NCI-H2081 (cell line): ENCODE measurements at regions not wholly inside any gene's neighbourhood (a gene's known extent, or its start where the extent isn't known, plus 50 kb on each side); places are given as distances from the start of the nearest gene placed in this dataset.
"Not testable (repeated sequence)": the region's sequence is repeated elsewhere in the genome, so short reads cannot be mapped to it uniquely, and the experiment has no call there.

Experiments used
- DNase-seq, 2 experiments: peaks; one replicate each; lab custom pipeline; 2025; lab: John Stamatoyannopoulos, UW

DNA sequence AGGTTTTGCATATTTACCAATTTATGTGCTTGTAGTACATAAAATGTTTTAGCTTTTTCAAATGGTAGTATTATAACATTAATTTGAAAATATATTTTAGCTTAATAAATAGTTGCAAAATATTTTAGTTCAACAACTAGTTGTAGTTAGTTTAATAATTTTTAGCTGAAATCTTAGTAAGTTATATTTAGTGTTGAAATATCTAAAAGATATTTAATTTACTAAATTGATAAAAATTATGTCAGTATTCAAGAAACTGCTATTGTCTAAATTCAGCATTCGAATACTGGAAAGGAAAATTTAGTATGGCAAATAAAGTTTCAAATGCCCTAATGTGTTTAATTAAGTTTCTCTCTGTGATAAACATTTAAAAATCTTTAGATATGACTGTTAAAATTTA lies 754.5 kb upstream of the MIR17HG start:
- DNase-seq, result no peak

DNA sequence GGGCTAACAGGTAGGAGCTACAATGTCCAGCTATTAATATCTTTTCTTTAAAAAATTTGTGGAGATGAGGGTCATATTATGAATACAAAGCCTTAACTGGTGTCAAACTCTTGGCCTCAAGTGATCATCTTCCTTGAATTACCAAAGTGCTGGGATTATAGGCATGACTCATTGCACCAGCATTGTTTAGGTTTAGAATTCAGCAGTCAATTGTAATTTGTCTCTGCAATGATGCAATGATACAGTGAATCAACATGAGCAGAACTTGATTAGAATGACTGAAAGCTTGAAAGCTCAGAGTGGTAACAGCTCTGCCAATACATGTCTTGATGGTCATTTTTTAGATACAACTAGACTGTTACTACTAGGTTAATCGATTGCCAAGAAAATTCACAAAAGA lies 752.8 kb upstream of the MIR17HG start:
- no peak for DNase-seq

DNA sequence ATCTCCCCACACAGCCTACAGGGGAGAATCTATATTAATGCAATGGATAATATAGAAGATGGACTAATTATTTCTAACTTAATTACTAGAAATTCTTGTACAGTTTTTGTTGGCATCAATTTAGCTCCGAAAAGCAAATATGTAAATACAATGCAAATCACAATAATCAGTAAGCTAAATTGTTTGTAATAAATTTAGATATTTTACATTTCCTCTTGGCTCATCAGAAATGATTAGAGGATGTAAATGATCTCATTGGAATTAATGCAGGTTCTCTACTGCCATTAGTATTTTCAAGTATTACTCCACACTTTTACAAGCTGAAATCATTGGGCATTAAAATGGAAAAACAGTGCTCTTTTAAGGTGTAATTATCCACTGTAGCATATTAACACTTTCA lies 741.8 kb upstream of the MIR17HG start:
- DNase-seq, result no peak

DNA sequence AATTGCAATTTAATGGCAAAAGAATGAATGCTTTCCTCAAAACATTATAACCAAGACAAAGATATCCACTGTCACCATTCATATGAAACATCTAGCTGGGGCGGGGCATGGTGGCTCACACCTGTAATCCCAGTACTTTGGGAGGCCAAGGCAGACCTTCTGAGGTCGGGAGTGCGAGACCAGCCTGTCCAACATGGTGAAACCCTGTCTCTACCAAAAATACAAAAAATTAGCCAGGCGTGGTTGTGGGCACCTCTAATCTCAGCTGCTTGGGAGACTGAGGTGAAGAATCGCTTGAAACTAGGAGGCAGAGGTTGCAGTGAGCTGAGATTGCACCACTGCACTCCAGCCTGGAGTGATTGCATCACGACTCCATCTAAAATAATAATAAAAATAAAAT lies 740.6 kb upstream of the MIR17HG start:
- not testable (repeated sequence) for DNase-seq

DNA sequence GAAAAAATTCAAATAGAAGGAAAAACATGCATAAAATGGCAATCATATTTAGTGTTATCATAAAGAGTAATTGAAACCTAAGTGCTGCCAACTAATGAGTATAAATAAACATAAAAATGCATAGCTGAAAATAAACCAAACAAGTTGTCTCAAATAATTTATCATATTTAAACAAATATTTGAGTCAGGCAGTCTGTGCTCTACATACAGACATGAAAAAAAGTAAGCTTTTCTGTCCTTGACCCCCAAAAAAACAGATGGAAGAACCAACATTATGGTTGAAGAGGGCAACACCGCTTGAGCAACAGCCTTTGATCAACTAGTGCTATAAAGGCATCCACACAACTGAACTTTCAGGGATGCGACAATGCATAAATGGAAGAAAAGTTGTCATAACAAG lies 735.1 kb upstream of the MIR17HG start:
- no peak for DNase-seq

DNA sequence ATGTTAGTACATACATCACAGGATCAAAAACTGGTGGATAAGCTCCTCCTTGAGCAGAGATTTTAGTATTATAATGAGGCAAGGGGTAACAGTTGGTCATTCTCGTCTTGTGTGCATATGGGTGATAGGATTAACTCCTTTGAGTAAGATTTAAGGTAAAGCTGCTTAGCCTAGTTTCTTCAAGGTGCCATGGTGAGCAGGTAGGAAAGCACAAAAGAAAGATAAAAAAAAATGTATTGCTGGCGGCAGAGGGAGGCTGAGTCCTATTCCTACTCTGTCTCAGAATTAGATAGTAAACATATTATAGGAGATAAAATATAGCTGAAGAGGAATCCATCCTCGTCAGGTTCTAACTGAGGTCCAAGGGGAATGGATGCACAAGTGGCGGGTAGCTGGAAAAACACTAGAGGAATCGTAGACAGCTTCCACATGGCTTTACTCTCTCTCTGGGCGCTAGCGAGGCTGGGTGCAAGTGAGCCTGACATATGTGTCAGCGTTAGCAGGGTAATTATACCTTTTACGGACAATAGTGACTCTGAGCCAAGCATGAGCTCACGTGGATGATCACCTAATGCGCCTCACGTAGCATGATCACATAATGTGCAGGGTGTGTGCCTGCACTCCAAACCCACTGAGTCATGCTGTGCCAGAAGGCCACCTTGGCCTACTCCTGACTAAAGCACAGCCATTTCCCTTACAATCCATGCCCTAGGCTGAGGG lies 734.3 kb upstream of the MIR17HG start:
- DNase-seq, result no peak

DNA sequence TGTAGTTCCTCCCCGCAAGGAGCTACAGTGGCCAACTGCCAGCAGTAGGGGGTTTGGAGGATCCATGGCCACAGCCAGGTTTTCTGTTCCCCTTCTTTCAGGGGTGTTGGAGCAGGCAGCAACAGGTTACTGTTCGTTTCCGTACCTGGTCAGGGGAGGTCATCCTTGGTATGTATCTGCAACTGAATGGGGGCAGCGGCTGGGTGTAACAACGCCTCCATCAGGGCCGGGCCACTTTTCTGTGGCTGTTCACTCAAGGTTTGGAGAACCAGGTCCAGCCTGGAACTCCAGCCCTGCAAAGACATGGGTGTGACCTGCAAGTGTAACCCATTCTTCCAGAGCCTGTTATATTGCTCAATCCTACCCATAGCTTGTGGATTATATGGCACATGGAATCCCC lies 732.3 kb upstream of the MIR17HG start:
- DNase-seq, result no peak

DNA sequence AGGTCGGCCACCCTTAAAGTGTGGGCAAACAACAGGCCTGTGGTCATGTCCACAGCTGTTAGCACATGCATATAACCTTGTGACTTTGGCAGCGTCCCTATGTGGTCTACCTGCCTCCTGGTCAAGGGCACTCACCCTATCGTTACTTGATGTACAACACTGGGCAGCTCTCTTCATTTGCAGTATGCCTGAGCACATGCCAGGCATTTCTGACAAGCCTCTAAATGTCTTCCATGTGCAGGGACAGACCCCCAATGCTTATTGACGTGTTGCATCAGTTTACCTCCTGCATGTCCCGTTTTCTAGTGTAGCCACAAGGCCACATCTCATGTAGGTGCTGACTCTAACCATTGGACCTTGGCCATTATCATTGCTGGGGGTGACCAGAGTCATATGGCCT lies 731.7 kb upstream of the MIR17HG start:
- DNase-seq, result no peak

DNA sequence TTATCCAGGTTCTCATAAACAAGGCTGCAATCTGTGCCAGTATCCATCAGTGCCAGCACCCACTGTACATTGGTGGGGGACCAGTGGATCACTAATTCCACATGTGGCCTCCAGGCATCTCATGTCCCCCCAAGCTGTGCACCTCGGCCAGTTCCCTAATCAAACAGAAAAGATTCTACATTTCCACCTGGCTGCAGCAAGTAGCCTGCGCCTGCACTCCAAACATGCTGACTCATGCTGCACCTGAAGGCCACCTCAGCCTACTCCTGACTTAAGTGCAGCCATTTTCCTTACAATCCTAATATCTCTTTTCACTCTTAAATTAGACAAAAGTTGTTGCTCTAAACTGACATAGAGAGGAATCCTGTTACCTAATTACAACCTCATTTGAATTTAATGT lies 729.4 kb upstream of the MIR17HG start:
- DNase-seq, result no peak

DNA sequence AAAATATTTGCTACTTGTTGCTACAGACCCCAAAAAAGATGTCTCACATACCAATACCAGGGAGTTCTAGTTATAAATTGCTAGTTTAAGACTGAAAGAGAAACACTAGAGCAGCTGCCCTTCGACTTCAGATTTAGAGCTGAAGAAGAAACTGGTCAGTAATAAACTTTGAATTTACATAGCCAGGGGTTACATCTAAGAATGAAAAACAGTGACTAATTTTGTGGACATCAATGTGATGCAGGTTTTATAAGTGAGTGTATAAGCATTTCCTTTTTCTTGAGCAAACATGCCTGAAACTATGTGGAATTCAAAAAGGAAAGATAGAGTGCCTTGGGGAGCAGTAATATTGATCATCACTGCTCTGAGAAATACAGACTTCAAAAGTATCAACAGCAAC lies 724.9 kb upstream of the MIR17HG start:
- no peak for DNase-seq

DNA sequence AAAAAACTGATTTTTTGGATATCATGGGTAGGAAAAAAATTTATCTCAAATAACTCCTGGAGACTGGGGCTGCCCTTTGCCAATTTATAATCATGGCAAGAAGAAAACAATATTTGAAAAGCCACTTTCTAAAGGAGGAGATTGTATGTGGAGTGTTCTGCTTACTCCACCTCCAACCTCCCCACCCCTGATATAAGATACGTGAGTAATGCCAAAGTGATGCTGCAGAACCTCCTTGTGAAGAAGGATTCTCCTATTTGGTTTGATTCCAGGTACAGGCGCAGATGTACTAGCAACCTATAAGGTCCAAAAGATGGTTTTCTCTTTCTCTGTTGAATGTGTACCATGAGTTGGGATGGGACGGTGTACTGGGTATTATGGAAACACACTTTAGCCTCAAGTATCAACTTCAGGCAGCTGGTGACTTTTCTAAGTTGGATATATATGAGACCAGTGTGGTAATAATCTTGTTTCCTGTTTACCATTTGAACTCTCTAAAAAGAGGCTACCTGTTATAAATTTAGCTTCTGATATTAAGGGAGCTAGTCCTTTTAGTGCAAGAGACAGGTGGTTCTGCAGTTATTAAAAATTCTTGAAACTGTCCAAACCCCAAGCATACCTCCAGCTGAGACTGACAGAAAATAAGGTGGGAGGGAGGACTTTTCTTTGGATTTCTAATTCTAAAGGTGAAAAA lies 724.0 kb upstream of the MIR17HG start:
- DNase-seq, result no peak

DNA sequence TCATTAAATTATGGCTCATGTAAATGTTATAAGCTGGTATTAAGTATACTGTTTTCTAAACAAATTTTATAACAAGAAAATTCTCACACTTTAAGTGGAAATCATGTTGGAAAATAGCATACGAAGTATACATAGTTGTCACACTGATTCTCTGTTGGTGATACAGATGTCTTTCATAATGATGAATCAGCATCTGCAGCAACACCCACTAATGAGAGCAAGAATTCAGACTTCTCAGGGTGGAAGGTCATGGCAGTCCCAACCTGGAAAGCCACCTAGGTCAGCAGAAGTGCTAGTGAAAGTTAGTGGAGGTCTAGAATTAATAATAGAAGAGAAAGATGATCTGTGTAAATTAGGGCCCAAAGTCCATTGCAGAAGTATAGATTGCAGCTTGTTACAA lies 719.7 kb upstream of the MIR17HG start:
- DNase-seq, result no peak

DNA sequence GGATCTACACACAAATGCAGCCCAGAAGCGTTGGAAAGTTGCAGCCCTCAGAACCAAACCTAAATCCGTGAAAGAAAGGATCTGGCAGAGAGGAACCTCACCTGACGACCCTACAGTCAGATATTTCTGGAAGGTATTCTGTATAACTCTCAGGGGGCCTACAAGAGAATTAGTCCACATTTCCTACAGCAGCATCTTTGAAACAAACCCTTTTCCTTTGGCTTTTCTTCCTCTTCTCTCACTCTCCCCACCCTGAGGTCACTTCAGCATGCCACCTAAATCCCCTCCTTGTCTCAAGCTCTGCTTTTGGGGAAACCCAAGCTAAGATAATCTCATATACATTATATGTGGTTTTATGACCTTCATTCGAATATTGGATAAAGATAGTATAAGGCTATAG lies 719.0 kb upstream of the MIR17HG start:
- DNase-seq, result no peak

DNA sequence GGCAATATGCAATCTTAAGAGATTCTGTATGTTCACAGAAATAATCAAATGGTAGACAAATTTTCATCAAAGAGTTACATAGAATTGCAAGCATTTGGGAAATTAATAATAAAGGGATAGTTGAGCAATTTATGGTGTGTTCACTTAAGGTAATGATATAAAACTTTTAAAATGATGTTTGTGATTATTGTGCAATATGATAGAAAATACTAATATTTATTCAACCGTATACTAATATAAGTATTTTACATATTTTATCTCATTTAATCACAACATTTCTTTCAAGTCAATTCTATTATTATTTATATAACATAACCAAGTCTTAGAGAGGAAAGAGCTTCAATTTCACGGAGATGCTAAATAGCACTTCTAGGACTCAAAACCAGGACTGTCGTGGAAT lies 716.8 kb upstream of the MIR17HG start:
- DNase-seq, result no peak

DNA sequence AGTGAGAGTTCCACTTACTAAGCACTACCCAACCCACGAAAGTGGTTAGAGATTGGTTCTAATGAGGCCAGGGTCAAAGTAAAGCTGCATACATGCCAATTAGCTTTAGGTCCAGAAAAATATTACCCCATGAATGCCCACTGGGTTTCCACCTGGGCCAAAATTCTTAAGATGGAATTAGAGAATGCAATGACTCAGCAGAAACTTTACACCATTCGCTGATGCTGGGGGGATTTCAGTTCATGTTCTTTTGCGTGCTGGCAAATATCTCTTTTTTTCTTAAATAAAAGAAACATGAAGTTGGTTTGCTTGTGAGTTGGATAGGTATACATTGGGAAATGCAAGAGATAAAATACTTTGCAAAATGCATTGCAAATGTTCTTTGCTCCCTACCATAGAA lies 715.3 kb upstream of the MIR17HG start:
- DNase-seq, result no peak

DNA sequence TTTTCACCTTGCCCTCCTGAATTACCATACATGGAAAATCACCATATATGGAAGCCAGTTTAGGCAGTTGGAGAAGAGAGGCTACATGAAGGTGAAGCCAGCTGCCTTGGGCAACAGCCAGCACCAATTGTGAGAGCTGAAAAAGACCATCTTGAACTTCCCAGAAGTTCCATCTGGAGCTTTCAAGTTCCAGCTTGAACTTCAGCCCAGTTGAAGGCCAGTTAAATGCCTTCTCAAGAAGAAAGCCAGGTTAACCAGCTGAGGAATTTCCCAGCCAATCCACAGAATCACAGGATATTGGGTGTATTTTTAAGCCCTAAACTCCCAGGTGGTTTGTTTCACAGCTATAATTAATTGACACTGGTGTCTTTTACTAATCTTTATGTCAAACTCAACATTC lies 713.6 kb upstream of the MIR17HG start:
- no peak for DNase-seq

DNA sequence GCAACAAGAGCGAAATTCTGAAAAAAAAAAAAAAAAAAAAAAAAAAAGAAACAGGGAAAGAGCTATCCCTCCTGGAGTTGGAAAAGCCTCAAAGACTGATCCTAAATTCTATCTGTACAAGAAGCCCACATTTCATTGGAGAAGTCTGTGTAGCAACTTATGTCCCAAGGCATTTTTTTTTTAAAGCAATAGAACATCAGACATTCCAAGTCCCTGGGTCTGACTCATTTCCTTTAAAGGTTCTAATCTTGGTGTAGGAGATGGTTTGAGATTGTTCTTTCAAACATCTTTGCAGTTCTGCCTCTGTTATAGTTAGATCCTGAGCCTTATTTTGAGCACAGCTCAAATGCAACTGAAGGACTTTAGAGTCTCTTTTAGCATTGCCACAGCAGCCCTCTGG lies 706.5 kb upstream of the MIR17HG start:
- DNase-seq, result no peak

DNA sequence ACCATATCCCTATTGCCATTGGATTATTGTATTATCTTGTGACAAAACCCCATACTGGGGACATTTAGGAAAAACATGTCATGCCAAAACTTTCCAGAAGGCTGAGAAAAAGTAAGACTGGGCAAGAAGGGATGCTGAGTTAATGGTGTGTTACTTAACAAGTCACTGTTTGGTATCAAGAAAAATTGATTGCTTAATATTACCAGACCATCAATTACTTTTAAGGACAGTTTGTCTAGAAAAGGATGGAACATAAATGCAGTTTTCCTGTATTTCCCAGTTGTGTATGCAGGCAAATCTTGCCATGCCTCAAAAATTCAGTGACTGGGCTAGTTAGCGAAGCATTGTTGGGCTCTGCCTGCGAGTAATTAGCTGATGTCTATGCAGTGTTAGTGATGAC lies 705.6 kb upstream of the MIR17HG start:
- DNase-seq, result no peak

DNA sequence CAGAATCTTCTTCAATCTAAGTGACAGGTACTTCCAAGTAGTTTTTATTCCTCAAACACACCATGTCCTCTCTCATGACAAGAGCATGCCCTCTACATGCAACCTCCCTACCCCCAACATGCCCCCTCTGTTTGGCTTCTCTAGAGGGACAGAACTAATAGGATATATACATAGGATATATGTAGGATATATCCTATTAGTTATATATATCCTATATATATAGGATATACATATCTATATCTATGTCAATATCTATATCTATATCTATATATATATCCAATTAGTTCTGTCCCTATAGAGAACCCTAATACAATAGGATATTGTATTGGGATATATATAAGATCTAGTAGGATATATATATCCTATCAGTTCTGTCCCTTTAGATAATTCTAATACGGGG lies 701.9 kb upstream of the MIR17HG start:
- DNase-seq, result no peak

DNA sequence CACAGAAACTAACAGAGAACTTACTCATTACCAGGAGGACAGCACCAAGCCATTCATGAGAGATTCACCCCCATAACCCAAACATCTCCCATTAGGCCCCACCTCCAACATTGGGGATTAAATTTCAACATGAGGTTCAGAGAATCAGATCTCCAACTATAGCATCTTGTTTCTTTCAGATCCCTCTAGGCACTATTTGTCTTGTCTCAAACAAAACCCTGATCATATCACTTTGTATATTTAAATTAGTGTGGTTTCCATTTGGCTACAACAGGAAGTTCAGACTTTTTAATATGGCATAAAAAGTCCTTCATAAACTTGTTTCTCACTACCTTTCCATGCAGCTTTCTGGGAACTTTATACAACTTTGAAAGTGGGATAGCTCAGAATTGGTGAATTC lies 699.0 kb upstream of the MIR17HG start:
- no peak for DNase-seq

DNA sequence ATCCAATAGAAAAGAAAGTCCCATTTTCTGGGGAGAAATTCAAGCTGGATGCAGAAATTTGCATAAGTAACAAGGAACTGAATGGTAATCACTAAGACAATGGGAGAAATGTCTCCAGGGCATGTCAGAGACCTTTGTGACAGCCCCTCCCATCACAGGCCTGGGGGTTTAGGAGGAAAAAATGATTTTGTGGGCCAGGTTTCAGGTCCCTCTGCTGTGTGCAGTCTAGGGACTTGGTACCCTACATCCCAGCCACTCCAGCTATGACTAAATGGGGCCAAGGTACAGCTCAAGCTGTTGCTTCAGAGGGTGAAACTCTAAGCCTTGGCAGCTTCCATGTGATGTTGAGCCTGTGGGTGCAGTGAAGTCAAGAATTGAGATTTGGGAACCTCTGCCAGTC lies 695.5 kb upstream of the MIR17HG start:
- DNase-seq, result no peak

DNA sequence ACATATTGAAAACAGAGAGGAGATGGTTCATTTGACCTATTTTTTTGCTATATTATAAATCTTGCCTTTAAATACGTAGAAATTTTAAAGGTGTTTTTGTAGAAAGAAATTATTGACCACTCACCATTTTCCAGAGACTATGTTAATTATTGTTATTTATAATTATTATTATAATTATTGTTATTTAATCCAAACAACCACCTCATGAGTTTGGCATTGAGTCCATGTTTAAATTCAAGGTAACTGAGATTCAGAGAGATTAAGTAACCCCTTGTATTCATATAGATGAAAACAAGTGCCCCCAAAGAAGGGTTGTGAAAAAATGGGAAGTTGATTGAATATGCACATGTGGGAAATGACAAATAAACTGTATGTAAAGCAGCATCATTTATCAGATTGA lies 692.5 kb upstream of the MIR17HG start:
- DNase-seq, result no peak

DNA sequence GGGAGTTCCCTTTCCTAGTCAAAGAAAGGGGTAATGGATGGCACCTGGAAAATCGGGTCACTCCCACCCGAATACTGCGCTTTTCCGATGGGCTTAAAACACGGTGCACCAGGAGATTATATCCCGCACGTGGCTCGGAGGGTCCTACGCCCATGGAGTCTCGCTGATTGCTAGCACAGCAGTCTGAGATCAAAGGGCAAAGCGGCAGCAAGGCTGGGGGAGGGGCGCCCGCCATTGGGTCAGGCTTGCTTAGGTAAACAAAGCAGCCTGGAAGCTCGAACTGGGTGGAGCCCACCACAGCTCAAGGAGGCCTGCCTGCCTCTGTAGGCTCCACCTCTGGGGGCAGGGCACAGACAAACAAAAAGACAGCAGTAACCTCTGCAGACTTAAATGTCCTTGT lies 683.3 kb upstream of the MIR17HG start:
- DNase-seq, result not testable (repeated sequence)

DNA sequence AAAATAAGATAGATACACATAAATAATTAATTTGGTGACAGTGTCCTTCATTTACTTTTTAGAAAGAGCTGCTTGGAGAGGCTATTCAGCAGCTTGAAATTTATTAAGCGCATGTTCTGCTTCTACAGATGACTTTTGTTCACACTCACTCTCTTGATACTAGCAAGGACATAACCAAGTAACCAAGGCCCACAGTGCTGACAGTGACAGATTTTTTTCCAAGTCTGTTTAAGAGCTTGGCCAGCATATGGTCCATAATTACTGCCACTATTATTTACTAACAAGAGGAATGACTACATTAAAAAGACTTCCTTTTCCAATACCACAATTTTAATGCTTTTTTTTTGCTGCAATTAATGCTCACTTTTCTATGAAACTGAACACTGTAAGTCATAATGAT lies 673.7 kb upstream of the MIR17HG start:
- DNase-seq, result peak in 1 of 2 experiments; percentile 28
